GM12873 (cell line): ENCODE measurements at regions not wholly inside any gene's neighbourhood (a gene's known extent, or its start where the extent isn't known, plus 50 kb on each side); places are given as distances from the start of the nearest gene placed in this dataset.

Experiments used
- TF ChIP-seq, protein P1 (sequence below): IDR thresholded peaks from 2 replicates; pipeline ENCODE4 v1.5.1; 2012; ENCODE audit warnings: low read depth, mild to moderate bottlenecking, moderate library complexity, low read length, control low read depth; ENCODE audit not compliant: insufficient read depth; ENCODE audit errors: missing control alignments

- TF ChIP-seq, protein P1, sequence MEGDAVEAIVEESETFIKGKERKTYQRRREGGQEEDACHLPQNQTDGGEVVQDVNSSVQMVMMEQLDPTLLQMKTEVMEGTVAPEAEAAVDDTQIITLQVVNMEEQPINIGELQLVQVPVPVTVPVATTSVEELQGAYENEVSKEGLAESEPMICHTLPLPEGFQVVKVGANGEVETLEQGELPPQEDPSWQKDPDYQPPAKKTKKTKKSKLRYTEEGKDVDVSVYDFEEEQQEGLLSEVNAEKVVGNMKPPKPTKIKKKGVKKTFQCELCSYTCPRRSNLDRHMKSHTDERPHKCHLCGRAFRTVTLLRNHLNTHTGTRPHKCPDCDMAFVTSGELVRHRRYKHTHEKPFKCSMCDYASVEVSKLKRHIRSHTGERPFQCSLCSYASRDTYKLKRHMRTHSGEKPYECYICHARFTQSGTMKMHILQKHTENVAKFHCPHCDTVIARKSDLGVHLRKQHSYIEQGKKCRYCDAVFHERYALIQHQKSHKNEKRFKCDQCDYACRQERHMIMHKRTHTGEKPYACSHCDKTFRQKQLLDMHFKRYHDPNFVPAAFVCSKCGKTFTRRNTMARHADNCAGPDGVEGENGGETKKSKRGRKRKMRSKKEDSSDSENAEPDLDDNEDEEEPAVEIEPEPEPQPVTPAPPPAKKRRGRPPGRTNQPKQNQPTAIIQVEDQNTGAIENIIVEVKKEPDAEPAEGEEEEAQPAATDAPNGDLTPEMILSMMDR: no peak
Observed at GRCh38 chr3:31295150-31295765, 237.5 kb upstream of the STT3B start.

- TF ChIP-seq, protein P1: no peak
Observed at GRCh38 chr3:31297726-31298298, 234.9 kb upstream of the STT3B start.

DNA sequence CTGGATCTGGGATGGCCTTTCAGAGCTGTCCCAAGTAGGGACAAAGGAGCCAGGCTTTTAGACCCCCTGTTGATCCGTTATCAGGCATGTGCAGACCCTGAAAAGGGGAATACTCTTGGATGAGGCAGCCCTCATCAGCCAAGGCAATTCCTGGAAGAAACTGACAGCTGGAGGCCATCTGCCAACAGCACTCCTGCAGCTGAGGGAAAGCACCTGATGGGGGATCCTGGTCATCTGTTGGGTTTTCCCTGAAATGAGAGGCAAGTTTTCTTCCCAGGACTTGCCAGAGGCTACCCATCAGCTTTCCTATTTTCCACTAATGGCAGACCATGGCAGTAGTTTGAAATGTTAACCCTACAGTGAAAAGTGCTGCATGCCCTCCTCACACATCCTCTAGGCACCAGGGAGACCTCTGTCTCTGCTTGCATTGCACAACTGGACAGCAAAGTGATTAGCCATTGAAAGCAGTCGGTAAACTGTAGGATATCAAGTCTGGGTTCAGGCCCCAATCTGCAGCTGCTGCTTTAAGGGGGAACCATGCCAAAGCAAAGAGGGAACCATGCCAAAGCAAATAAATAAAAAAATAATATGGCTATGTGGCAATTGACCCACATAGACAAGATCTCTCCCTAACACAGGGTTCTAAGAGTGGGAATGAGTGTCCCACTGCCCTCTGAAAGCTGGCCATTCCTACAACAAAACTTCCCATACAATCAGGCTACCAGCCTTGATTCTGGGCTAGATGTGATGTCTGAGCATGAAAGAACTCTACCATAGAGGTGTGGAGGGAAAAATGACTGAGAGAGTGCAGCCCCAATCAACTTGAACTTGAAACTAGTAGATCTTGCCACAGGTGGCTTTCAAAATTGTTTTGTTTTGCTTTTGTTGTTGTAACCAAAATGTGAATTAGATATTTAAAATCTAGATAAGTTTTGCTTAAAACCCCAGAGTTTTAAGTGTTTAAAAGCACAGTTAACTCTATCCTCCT, 232.0 kb upstream of the STT3B start:
- TF ChIP-seq, protein P1: no peak

- TF ChIP-seq, protein P1: no peak
Observed at GRCh38 chr3:31302343-31302742, 230.4 kb upstream of the STT3B start.

DNA sequence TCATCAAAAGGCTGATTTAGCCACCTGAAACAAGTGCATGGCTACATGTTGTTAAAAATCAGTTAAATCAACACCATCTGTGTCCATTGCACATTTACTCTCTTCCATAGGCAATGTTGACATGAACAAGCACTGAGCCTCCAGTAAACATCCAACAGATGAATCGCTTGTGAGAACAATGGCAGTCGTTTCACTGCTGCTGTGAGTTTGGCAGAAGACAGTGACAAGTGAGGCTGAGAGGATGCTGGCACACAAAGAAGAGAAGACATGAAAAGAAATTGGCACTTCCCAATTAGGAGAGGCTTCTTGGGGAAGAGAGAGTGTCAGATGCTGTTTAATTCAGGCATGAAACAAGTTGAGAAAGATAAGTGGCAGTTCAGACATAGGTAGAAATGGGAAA, 227.4 kb upstream of the STT3B start:
- TF ChIP-seq, protein P1: no peak

DNA sequence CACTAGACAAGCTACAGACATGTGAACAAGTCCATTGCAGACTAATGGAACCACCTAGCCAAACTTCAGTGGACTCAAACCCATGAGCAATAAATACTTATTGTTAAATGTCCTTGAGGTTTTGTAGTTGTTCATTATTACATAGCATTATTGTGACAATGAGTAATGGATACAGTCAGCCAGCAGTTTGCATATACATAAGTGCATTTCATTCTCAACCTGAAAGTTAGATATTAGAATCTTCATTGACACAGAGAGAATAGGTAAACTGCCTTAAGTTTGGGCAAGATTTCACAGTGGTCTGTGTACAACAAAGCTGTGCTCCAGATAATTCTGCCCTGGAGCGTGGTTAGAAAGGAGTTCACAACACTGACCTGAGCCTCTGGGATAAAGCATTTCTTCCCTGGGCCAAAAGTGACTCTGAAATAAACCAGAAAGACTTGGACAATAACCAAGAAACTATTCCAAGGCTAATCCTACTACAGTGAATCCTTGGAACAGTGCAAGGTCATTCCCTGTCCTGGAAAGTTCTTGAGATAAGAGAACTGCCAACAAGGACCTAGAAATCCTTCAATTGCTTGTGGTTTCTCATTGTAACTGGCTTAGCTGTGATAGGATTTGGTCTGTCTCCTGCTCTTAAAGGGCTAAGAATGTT, 225.5 kb upstream of the STT3B start:
- TF ChIP-seq, protein P1: no peak
